ENCODE measurements at regions not wholly inside any gene's neighbourhood (a gene's known extent, or its start where the extent isn't known, plus 50 kb on each side); places are given as distances from the start of the nearest gene placed in this dataset.
A peak's percentile ranks its signal among the peaks of the same experiment; 100 is the strongest.

- intact Hi-C loops (cut with DNase I), result no loop called here
These were observed 98.8 kb upstream of the SEMA6A start for GRCh38 chr5:116673453-116673852.

GRCh38 chr5:116672203-116672602, 97.6 kb upstream of the SEMA6A start:
- no peak for DNase-seq (ENCODE audit: low spot score)
- intact Hi-C loops (cut with DNase I), result no loop called here

More at GRCh38 chr5:116673453-116673852, 98.8 kb upstream of the SEMA6A start:
- no peak for DNase-seq (ENCODE audit: low spot score)

GRCh38 chr5:116671211-116671736, 96.7 kb upstream of the SEMA6A start:
- no peak for DNase-seq (ENCODE audit: low spot score)
- intact Hi-C loops (cut with DNase I), result no loop called here

GRCh38 chr5:116669261-116670031, 94.8 kb upstream of the SEMA6A start:
- intact Hi-C loops (cut with DNase I), result no loop called here
- no peak for DNase-seq (ENCODE audit: low spot score)

- DNase-seq (ENCODE audit: low spot score), result no peak
- intact Hi-C loops (cut with DNase I), result no loop called here
These were observed 93.8 kb upstream of the SEMA6A start for GRCh38 chr5:116668390-116668789.

- intact Hi-C loops (cut with DNase I), result no loop called here
- DNase-seq (ENCODE audit: low spot score), result no peak
These were observed 92.3 kb upstream of the SEMA6A start for GRCh38 chr5:116666901-116667300.

GRCh38 chr5:116664988-116665387, 90.4 kb upstream of the SEMA6A start:
- intact Hi-C loops (cut with DNase I), result no loop called here

GRCh38 chr5:116663081-116663480, 88.5 kb upstream of the SEMA6A start:
- DNase-seq (ENCODE audit: low spot score), result no peak
- intact Hi-C loops (cut with DNase I), result no loop called here

More at GRCh38 chr5:116664988-116665387, 90.4 kb upstream of the SEMA6A start:
- DNase-seq (ENCODE audit: low spot score), result no peak

GRCh38 chr5:116661419-116661818, 86.8 kb upstream of the SEMA6A start:
- intact Hi-C loops (cut with DNase I), result no loop called here

GRCh38 chr5:116660929-116661328, 86.3 kb upstream of the SEMA6A start:
- no peak for DNase-seq (ENCODE audit: low spot score)
- intact Hi-C loops (cut with DNase I), result no loop called here

More at GRCh38 chr5:116661419-116661818, 86.8 kb upstream of the SEMA6A start:
- DNase-seq (ENCODE audit: low spot score), result no peak

GRCh38 chr5:116658830-116659229, 84.2 kb upstream of the SEMA6A start:
- no peak for DNase-seq (ENCODE audit: low spot score)
- intact Hi-C loops (cut with DNase I), result loop anchor here (10.0 kb wide), 1 partner anchor 106 kb away; no protein-coding TSS in a partner anchor

- DNase-seq (ENCODE audit: low spot score), result no peak
- intact Hi-C loops (cut with DNase I), result loop anchor here (10.0 kb wide), 1 partner anchor 107 kb away; no protein-coding TSS in a partner anchor
These were observed 83.5 kb upstream of the SEMA6A start for GRCh38 chr5:116658141-116658540.

GRCh38 chr5:116655431-116655830, 80.8 kb upstream of the SEMA6A start:
- intact Hi-C loops (cut with DNase I), result loop anchor here (10.0 kb wide), 1 partner anchor 109 kb away; no protein-coding TSS in a partner anchor
- DNase-seq (ENCODE audit: low spot score), result no peak

- intact Hi-C loops (cut with DNase I), result loop anchor here (10.0 kb wide), 1 partner anchor 110 kb away; no protein-coding TSS in a partner anchor
- DNase-seq (ENCODE audit: low spot score), result no peak
These were observed 80.3 kb upstream of the SEMA6A start for GRCh38 chr5:116654925-116655324.

- intact Hi-C loops (cut with DNase I), result loop anchor here (10.0 kb wide), 1 partner anchor 112 kb away; no protein-coding TSS in a partner anchor
- DNase-seq (ENCODE audit: low spot score), result no peak
These were observed 78.3 kb upstream of the SEMA6A start for GRCh38 chr5:116652903-116653302.

- intact Hi-C loops (cut with DNase I), result loop anchor here (10.0 kb wide), 1 partner anchor 113 kb away; no protein-coding TSS in a partner anchor
- DNase-seq (ENCODE audit: low spot score), result peak; percentile 79
These were observed 77.6 kb upstream of the SEMA6A start for GRCh38 chr5:116652196-116652729.

GRCh38 chr5:116651653-116652052, 77.0 kb upstream of the SEMA6A start:
- no peak for DNase-seq (ENCODE audit: low spot score)
- intact Hi-C loops (cut with DNase I), result loop anchor here (10.0 kb wide), 1 partner anchor 113 kb away; no protein-coding TSS in a partner anchor

- DNase-seq (ENCODE audit: low spot score), result no peak
- intact Hi-C loops (cut with DNase I), result loop anchor here (10.0 kb wide), 1 partner anchor 114 kb away; no protein-coding TSS in a partner anchor
These were observed 76.3 kb upstream of the SEMA6A start for GRCh38 chr5:116650964-116651363.

- intact Hi-C loops (cut with DNase I), result loop anchor here (10.0 kb wide), 1 partner anchor 114 kb away; no protein-coding TSS in a partner anchor
These were observed 75.9 kb upstream of the SEMA6A start for GRCh38 chr5:116650544-116650943.

GRCh38 chr5:116646611-116647289, 72.1 kb upstream of the SEMA6A start:
- intact Hi-C loops (cut with DNase I), result no loop called here

More at GRCh38 chr5:116650544-116650943, 75.9 kb upstream of the SEMA6A start:
- DNase-seq (ENCODE audit: low spot score), result no peak

More at GRCh38 chr5:116646611-116647289, 72.1 kb upstream of the SEMA6A start:
- DNase-seq (ENCODE audit: low spot score), result no peak

Data from cardiac septum (tissue), 1 donor.